ENCODE measurements at regions not wholly inside any gene's neighbourhood (a gene's known extent, or its start where the extent isn't known, plus 50 kb on each side); places are given as distances from the start of the nearest gene placed in this dataset.

DNA sequence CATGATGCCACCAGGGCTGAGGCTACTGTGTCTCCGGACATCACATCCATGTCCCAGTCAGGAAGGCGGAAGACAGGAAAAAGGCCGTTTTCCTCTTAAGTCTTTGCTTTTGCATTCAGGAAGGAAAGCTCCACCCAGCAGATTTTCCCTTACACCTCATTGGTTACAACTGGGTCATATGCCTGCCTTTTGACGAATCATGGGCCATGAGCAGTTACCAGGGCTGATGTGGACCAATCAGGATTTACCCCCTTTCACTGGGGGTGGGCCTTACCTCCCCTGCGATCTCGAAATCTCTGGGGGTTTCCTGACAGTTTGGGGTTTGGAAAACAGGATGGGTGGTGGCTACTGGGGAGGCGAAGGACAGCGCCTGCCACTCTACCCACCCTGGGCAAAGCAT, 52.5 kb upstream of the GRPEL1 start (continued):
- TF ChIP-seq ZHX1 (conservative IDR thresholded peaks at IDR 0.05; ENCODE audit: low read length) (no peak), HMG20B (CRISPR knock-in tag; IDR thresholded peaks at IDR 0.05) (no peak), ZFP91 (CRISPR knock-in tag; IDR thresholded peaks at IDR 0.05) (no peak), EHMT2 (IDR thresholded peaks at IDR 0.05) (no peak), FOS (IDR thresholded peaks at IDR 0.05; ENCODE audit: extremely low read depth, insufficient read length) (peak; percentile 85), SP2 (IDR thresholded peaks at IDR 0.05; ENCODE audit: extremely low read depth, low read depth, low read length, poor library complexity, severe bottlenecking) (peak; percentile 37), ZNF3 (CRISPR knock-in tag; IDR thresholded peaks at IDR 0.05) (no peak), NFE2L1 (tag; IDR thresholded peaks at IDR 0.05; ENCODE audit: borderline replicate concordance, low read depth) (no peak), NEUROD1 (IDR thresholded peaks at IDR 0.05; ENCODE audit: borderline replicate concordance, low read depth, low read length, partially characterized antibody) (peak; percentile 20), RBM25 (IDR thresholded peaks at IDR 0.05; ENCODE audit: low read depth, low read length, severe bottlenecking) (peak; percentile 80), DNMT1 (IDR thresholded peaks at IDR 0.05) (no peak), LEF1 (IDR thresholded peaks at IDR 0.05) (no peak), SIX5 (IDR thresholded peaks at IDR 0.05; ENCODE audit: borderline replicate concordance in 1 of 2, insufficient read depth in 1 of 2, low read depth in 1 of 2, low read length in 2 of 2) (no peak), SUPT5H (IDR thresholded peaks at IDR 0.05) (no peak), BRCA1 (IDR thresholded peaks at IDR 0.05) (no peak), BRCA1 (CRISPR knock-in tag; IDR thresholded peaks at IDR 0.05) (no peak)

Data from K562 (cell line).